Suprapubic skin (tissue), 4 donors: ENCODE measurements at regions not wholly inside any gene's neighbourhood (a gene's known extent, or its start where the extent isn't known, plus 50 kb on each side); places are given as distances from the start of the nearest gene placed in this dataset.

Source experiments
- DNase-seq, 2 donors: peaks; one replicate each; pipeline ENCODE4 v3.0.0-alpha.2; 2019; ENCODE audit warnings: low spot score in 2 of 2
- H3K27ac ChIP-seq: fragments of 200-600 bp; sonication (generic); one replicate; pipeline ENCODE4 v1.5.1; 2019
- H3K27me3 ChIP-seq: fragments of 200-600 bp; sonication (generic); one replicate; pipeline ENCODE4 v1.5.1; 2019
- H3K36me3 ChIP-seq: fragments of 200-600 bp; sonication (generic); one replicate; pipeline ENCODE4 v1.5.1; 2019
- H3K4me1 ChIP-seq: fragments of 200-600 bp; sonication (generic); one replicate; pipeline ENCODE4 v1.5.1; 2019
- H3K4me3 ChIP-seq: fragments of 200-600 bp; sonication (generic); one replicate; pipeline ENCODE4 v1.5.1; 2019; ENCODE audit warnings: mild to moderate bottlenecking
- H3K9me3 ChIP-seq: fragments of 200-600 bp; sonication (generic); one replicate; pipeline ENCODE4 v1.5.1; 2019
- EP300 ChIP-seq: sonication (generic); formaldehyde crosslinking; IDR thresholded peaks from one replicate; pipeline ENCODE4 v1.6.1; 2017; ENCODE audit warnings: antibody characterized with exemption
- POLR2A ChIP-seq, 2 donors: fragments of 450-650 bp; IDR thresholded peaks; one replicate each; pipeline ENCODE4 v1.6.1; 2017; ENCODE audit warnings: antibody characterized with exemption in 2 of 2, mild to moderate bottlenecking in 2 of 2, moderate library complexity in 2 of 2
- POLR2AphosphoS5 ChIP-seq, 3 donors: sonication (generic); formaldehyde crosslinking; IDR thresholded peaks; one replicate each; pipeline ENCODE4 v1.6.1; 2017; ENCODE audit warnings: antibody characterized with exemption in 3 of 3
- WGBS: methylation state at CpG from one replicate; pipeline ENCODE4 v1.1.5; 2018; 5-methylcytosine and 5-hydroxymethylcytosine counted together
- TF ChIP-seq, protein P1 (sequence below), 2 donors: fragments of 200-600 bp in 1 of 2; fragments of 450-650 bp in 1 of 2; sonication (generic) in 1 of 2; IDR thresholded peaks; one replicate each; pipeline ENCODE4 v1.5.1; 2016 to 2019; ENCODE audit warnings: antibody characterized with exemption in 2 of 2, mild to moderate bottlenecking in 1 of 2, moderate library complexity in 1 of 2

GRCh38 chr1:57858740-57859139 is 434.9 kb upstream of the DAB1 start:
- H3K9me3 ChIP-seq: no peaks in the 10 kb centered on the region
- no peak overlapping the region for H3K27ac ChIP-seq
- no peak for DNase-seq
- TF ChIP-seq POLR2AphosphoS5 (IDR thresholded peaks at IDR 0.05): no peak
- TF ChIP-seq, protein P1, sequence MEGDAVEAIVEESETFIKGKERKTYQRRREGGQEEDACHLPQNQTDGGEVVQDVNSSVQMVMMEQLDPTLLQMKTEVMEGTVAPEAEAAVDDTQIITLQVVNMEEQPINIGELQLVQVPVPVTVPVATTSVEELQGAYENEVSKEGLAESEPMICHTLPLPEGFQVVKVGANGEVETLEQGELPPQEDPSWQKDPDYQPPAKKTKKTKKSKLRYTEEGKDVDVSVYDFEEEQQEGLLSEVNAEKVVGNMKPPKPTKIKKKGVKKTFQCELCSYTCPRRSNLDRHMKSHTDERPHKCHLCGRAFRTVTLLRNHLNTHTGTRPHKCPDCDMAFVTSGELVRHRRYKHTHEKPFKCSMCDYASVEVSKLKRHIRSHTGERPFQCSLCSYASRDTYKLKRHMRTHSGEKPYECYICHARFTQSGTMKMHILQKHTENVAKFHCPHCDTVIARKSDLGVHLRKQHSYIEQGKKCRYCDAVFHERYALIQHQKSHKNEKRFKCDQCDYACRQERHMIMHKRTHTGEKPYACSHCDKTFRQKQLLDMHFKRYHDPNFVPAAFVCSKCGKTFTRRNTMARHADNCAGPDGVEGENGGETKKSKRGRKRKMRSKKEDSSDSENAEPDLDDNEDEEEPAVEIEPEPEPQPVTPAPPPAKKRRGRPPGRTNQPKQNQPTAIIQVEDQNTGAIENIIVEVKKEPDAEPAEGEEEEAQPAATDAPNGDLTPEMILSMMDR (IDR thresholded peaks at IDR 0.05): no peak
- TF ChIP-seq EP300: no peak
- no peak for TF ChIP-seq POLR2A (IDR thresholded peaks at IDR 0.05)
- 40% methylated on average over 4 of the region's 4 CpGs for WGBS
- H3K36me3 ChIP-seq: no peaks in the 10 kb centered on the region
- no peak overlapping the region for H3K4me3 ChIP-seq
- no peaks in the 10 kb centered on the region for H3K4me1 ChIP-seq
- no peaks in the 10 kb centered on the region for H3K27me3 ChIP-seq

DNA sequence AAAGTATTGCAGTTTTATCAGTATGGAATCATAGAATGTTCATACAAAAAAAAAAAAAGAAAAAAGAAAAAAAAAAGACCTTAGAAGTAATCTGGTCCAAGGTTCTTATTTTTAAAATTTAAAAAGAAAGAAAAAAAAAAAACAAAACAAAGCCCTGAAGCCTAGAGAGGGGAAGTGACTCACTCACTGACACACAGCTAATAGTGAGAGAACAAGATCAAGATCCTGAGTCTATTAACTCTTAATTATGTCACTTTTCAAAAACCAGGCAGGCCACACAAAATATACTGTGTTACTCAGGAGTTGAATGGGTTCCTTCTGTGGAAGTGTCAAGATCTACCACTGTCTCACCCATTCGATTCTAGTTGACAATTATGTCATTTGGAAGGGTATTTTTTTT is 433.9 kb upstream of the DAB1 start:
- 59% methylated on average over 1 of the region's 1 CpG for WGBS
- no peaks in the 10 kb centered on the region for H3K36me3 ChIP-seq
- no peaks in the 10 kb centered on the region for H3K27me3 ChIP-seq
- no peaks in the 10 kb centered on the region for H3K4me1 ChIP-seq
- DNase-seq: no peak
- H3K27ac ChIP-seq: no peak overlapping the region
- TF ChIP-seq POLR2A (IDR thresholded peaks at IDR 0.05) (no peak), EP300 (no peak), POLR2AphosphoS5 (IDR thresholded peaks at IDR 0.05) (no peak)
- TF ChIP-seq, protein P1 (IDR thresholded peaks at IDR 0.05): no peak
- H3K4me3 ChIP-seq: no peak overlapping the region
- H3K9me3 ChIP-seq: no peaks in the 10 kb centered on the region

DNA sequence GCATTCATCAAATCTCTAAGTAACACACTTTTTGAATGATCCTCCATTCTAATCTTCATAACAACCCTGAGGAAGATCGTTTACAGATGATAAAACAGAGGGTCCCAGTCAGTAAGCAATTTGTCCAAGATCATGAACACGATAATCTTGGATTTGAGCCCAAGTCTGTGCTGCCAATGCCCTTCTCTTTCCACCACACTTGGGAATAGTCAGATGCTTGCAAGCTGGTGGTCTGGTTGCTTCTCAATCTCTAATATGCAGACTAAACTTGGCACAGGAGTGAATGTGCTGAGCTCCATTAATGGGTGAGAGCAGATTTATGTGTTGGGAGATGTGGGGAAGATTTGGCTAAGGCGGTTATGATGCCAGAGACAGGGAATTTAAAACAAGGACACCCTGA is 430.6 kb upstream of the DAB1 start:
- Histone ChIP-seq H3K4me1 (no peaks in the 10 kb centered on the region), H3K27me3 (no peaks in the 10 kb centered on the region), H3K4me3 (no peak overlapping the region), H3K9me3 (no peaks in the 10 kb centered on the region), H3K36me3 (no peaks in the 10 kb centered on the region), H3K27ac (no peak overlapping the region)
- 51% methylated on average over 3 of the region's 3 CpGs for WGBS
- TF ChIP-seq EP300 (no peak), POLR2A (IDR thresholded peaks at IDR 0.05) (no peak), POLR2AphosphoS5 (IDR thresholded peaks at IDR 0.05) (no peak)
- TF ChIP-seq, protein P1 (IDR thresholded peaks at IDR 0.05): no peak
- DNase-seq: no peak

- no peak overlapping the region for H3K27ac ChIP-seq
- no peaks in the 10 kb centered on the region for H3K9me3 ChIP-seq
- no peaks in the 10 kb centered on the region for H3K27me3 ChIP-seq
- no peaks in the 10 kb centered on the region for H3K36me3 ChIP-seq
- H3K4me1 ChIP-seq: no peaks in the 10 kb centered on the region
- 59% methylated on average over 8 of the region's 8 CpGs for WGBS
- no peak for DNase-seq
- no peak overlapping the region for H3K4me3 ChIP-seq
- TF ChIP-seq POLR2AphosphoS5 (IDR thresholded peaks at IDR 0.05) (no peak), EP300 (no peak), POLR2A (IDR thresholded peaks at IDR 0.05) (no peak)
- TF ChIP-seq, protein P1 (IDR thresholded peaks at IDR 0.05): no peak
Measured at GRCh38 chr1:57850176-57850940, 426.5 kb upstream of the DAB1 start.

GRCh38 chr1:57848406-57848805 is 424.5 kb upstream of the DAB1 start:
- H3K4me1 ChIP-seq: no peaks in the 10 kb centered on the region
- H3K9me3 ChIP-seq: no peaks in the 10 kb centered on the region
- H3K27me3 ChIP-seq: no peaks in the 10 kb centered on the region
- no peak for DNase-seq
- H3K27ac ChIP-seq: no peak overlapping the region
- no peak for TF ChIP-seq EP300
- no peaks in the 10 kb centered on the region for H3K36me3 ChIP-seq
- H3K4me3 ChIP-seq: no peak overlapping the region

DNA sequence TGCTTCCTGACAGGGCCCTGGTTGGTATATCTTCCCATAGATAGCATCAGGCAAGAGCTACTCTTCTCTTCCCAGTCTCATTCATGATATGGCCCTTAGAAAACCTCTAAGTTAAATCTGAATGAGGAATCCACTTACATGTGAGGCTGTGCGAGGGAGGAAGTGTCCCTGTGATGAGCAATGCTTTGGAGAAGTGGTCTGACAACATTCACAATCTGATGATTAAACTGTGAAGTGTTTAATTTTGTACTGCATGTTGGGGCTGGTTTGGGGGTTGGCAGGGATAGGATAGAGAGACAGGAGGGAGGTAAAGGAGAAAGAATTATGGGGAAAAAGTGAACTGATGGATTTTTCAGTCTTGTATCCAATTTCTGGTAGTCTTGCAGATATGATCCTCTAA is 421.2 kb upstream of the DAB1 start:
- no peak overlapping the region for H3K27ac ChIP-seq

More for the DNA sequence above, 421.2 kb upstream of the DAB1 start:
- DNase-seq: no peak
- Histone ChIP-seq H3K4me1 (no peaks in the 10 kb centered on the region), H3K9me3 (no peaks in the 10 kb centered on the region), H3K36me3 (no peaks in the 10 kb centered on the region), H3K4me3 (no peak overlapping the region), H3K27me3 (no peaks in the 10 kb centered on the region)
- TF ChIP-seq EP300 (no peak), POLR2A (IDR thresholded peaks at IDR 0.05) (no peak), POLR2AphosphoS5 (IDR thresholded peaks at IDR 0.05) (no peak)
- WGBS: 53% methylated on average over 1 of the region's 1 CpG
